ENCODE measurements at regions not wholly inside any gene's neighbourhood (a gene's known extent, or its start where the extent isn't known, plus 50 kb on each side); places are given as distances from the start of the nearest gene placed in this dataset.

DNA sequence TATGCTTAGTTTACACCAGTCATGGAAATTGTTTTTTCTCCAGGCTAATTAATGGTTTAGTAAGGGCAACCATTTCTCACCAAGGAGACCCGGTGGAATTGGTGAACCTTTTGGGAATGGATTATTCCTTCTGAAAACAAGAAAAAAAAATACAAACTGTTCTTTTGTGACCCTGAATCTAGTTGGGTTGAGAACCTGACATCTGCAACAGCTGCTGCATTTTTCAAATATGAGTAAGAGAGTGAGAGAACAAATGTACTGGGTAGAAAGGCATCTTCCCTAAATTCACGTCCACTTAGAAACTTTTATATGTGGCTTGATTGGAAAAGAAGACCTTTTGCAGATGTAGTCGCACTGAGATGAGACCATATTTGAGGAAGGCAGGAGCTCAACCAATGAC is 553.4 kb upstream of the EPHA7 start:
- WGBS, 2 donors, result 84 to 87% methylated on average over 3 of the region's 3 CpGs
- no peaks in the 10 kb centered on the region for H3K9me3 ChIP-seq
- H3K27ac ChIP-seq, result no peak overlapping the region
- H3K4me1 ChIP-seq, result no peaks in the 10 kb centered on the region
- DNase-seq, result no peak
- no peak overlapping the region for H3K4me3 ChIP-seq (replicated peaks in 1 of 3)
- intact Hi-C loops (cut with DNase I), result no loop called here
- TF ChIP-seq POLR2A (IDR thresholded peaks at IDR 0.05), result no peak
- TF ChIP-seq, protein P1, sequence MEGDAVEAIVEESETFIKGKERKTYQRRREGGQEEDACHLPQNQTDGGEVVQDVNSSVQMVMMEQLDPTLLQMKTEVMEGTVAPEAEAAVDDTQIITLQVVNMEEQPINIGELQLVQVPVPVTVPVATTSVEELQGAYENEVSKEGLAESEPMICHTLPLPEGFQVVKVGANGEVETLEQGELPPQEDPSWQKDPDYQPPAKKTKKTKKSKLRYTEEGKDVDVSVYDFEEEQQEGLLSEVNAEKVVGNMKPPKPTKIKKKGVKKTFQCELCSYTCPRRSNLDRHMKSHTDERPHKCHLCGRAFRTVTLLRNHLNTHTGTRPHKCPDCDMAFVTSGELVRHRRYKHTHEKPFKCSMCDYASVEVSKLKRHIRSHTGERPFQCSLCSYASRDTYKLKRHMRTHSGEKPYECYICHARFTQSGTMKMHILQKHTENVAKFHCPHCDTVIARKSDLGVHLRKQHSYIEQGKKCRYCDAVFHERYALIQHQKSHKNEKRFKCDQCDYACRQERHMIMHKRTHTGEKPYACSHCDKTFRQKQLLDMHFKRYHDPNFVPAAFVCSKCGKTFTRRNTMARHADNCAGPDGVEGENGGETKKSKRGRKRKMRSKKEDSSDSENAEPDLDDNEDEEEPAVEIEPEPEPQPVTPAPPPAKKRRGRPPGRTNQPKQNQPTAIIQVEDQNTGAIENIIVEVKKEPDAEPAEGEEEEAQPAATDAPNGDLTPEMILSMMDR (IDR thresholded peaks at IDR 0.05), result no peak
- no peaks in the 10 kb centered on the region for H3K27me3 ChIP-seq
- H3K36me3 ChIP-seq, result no peaks in the 10 kb centered on the region

DNA sequence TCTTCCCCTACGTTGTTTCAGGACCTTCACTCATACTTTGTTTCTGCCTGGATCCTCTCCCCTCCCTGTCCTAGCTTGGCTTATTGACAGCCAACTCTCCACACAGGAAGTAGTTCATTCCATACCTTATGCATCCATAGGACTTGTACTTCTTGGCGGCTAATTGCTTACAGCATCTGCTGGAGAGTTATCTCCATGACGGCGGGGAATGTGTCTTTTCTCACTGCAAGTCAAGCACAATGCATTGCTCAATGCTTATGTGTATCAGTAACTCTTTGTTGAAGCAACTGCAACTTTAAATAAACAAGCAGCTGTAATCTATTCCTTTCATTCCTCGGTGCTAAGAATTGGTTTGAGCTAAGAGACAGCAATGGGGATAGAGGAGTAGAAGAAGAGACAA is 551.3 kb upstream of the EPHA7 start:
- Histone ChIP-seq H3K4me1 (no peaks in the 10 kb centered on the region), H3K27me3 (no peaks in the 10 kb centered on the region), H3K9me3 (no peaks in the 10 kb centered on the region), H3K4me3 (replicated peaks in 1 of 3) (no peak overlapping the region), H3K27ac (no peak overlapping the region), H3K36me3 (no peaks in the 10 kb centered on the region)
- TF ChIP-seq, protein P1 (IDR thresholded peaks at IDR 0.05), result no peak
- TF ChIP-seq POLR2A (IDR thresholded peaks at IDR 0.05), result no peak
- DNase-seq, result no peak
- intact Hi-C loops (cut with DNase I), result no loop called here
- 63 to 70% methylated on average over 5 of the region's 5 CpGs for WGBS, 2 donors

DNA sequence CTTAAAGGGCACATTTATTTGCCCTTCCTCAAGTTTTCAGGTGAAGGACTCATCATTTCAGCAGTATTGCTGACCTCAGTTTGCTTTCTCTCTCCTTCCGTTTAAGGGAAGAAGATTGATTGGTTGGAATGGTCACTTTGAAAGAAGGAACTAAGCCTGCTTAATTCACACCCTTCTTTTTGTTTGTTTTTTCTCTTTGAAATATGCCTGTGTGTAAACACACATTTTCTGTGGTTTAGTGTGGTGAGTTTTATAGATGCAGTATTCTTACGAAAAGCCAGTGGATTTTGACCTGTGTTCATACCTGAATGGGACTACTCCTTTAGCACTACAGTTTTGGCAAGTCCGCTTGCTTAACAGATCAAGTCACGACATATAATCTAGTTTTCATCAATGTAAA is 548.8 kb upstream of the EPHA7 start:
- Histone ChIP-seq H3K27ac (no peak overlapping the region), H3K36me3 (no peaks in the 10 kb centered on the region), H3K9me3 (no peaks in the 10 kb centered on the region), H3K27me3 (no peaks in the 10 kb centered on the region), H3K4me3 (replicated peaks in 1 of 3) (no peak overlapping the region), H3K4me1 (no peaks in the 10 kb centered on the region)
- no peak for TF ChIP-seq POLR2A (IDR thresholded peaks at IDR 0.05)
- TF ChIP-seq, protein P1 (IDR thresholded peaks at IDR 0.05), result no peak
- WGBS, 2 donors, result 79 to 83% methylated on average over 4 of the region's 4 CpGs
- intact Hi-C loops (cut with DNase I), result no loop called here
- DNase-seq, result no peak

DNA sequence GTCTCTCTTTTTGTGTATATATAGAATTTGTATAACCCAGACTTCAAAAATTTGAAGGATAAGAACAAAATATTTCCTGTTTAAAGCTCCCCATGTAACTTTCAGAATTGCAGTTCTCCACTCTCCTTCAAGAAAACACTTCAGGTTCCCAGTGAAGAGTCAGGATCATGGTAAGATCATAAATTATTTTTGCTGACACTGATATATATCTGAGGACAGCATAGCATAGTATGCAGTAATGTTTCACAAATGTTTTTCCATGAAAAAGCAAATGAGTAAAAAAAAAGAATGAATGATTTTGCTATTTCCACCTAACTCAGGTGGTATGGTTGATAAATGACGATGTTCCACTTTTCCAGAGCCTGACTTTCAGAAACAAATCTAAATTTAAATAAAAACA is 545.6 kb upstream of the EPHA7 start:
- TF ChIP-seq, protein P1 (IDR thresholded peaks at IDR 0.05), result no peak
- no peak for TF ChIP-seq POLR2A (IDR thresholded peaks at IDR 0.05)
- no peak for DNase-seq
- 89 to 90% methylated on average over 1 of the region's 1 CpG for WGBS, 2 donors
- no peak overlapping the region for H3K27ac ChIP-seq
- H3K36me3 ChIP-seq, result no peaks in the 10 kb centered on the region
- intact Hi-C loops (cut with DNase I), result no loop called here
- H3K27me3 ChIP-seq, result no peaks in the 10 kb centered on the region
- no peak overlapping the region for H3K4me3 ChIP-seq (replicated peaks in 1 of 3)
- H3K9me3 ChIP-seq, result no peaks in the 10 kb centered on the region
- no peaks in the 10 kb centered on the region for H3K4me1 ChIP-seq

DNA sequence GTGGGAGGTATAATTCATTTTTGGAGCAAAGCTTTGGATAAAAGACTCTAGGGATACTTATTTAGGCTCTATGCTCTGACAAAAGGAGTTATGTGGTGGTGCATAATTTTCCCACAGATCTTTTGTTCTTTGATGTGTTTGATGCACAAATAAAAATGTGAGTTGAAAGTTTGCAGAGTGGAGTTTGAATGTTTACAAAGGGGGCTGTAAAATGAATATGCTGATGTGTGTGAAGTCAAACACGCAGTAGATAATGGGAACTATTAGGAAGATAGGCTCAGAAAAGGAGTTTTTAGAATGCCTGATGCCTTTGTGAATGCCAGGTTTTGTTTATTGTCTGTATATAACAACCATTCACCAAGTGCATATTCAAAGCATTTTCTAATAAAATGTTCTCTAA is 545.0 kb upstream of the EPHA7 start:
- no peaks in the 10 kb centered on the region for H3K4me1 ChIP-seq
- no peaks in the 10 kb centered on the region for H3K9me3 ChIP-seq
- H3K27ac ChIP-seq, result no peak overlapping the region
- H3K36me3 ChIP-seq, result no peaks in the 10 kb centered on the region
- TF ChIP-seq, protein P1 (IDR thresholded peaks at IDR 0.05), result no peak
- TF ChIP-seq POLR2A (IDR thresholded peaks at IDR 0.05), result no peak
- DNase-seq, result no peak
- 47 to 52% methylated on average over 1 of the region's 1 CpG for WGBS, 2 donors
- no peaks in the 10 kb centered on the region for H3K27me3 ChIP-seq
- no peak overlapping the region for H3K4me3 ChIP-seq (replicated peaks in 1 of 3)
- intact Hi-C loops (cut with DNase I), result no loop called here

Data from thyroid gland (tissue), 4 donors.